ENCODE measurements at regions not wholly inside any gene's neighbourhood (a gene's known extent, or its start where the extent isn't known, plus 50 kb on each side); places are given as distances from the start of the nearest gene placed in this dataset.

GRCh38 chr3:84755860-84756259 lies 202.9 kb upstream of the CADM2 start:
- no peak for TF ChIP-seq CSRNP3 (CRISPR knock-in tag; IDR thresholded peaks at IDR 0.05)
- no peak for TF ChIP-seq ZFP30 (CRISPR knock-in tag; IDR thresholded peaks at IDR 0.05)
- no peak for TF ChIP-seq ZNF8 (CRISPR knock-in tag; IDR thresholded peaks at IDR 0.05)
- TF ChIP-seq PPARA (CRISPR knock-in tag; IDR thresholded peaks at IDR 0.05; ENCODE audit: borderline replicate concordance), result no peak
